Peyer's patch (tissue), 4 donors: ENCODE measurements at regions not wholly inside any gene's neighbourhood (a gene's known extent, or its start where the extent isn't known, plus 50 kb on each side); places are given as distances from the start of the nearest gene placed in this dataset.

Experiments used
- POLR2A ChIP-seq, 2 donors: fragments of 450-650 bp; IDR thresholded peaks; one replicate each; pipeline ENCODE4 v1.5.1; 2017; ENCODE audit warnings: antibody characterized with exemption in 2 of 2, mild to moderate bottlenecking in 2 of 2, moderate library complexity in 2 of 2
- TF ChIP-seq, protein P1 (sequence below), 6 experiments: fragments of 450-650 bp in 4 of 6; fragments of 200-600 bp in 2 of 6; sonication (generic) in 1 of 6; IDR thresholded peaks; one replicate each; pipeline ENCODE4 v1.5.1; 2017 to 2019; ENCODE audit warnings: antibody characterized with exemption in 6 of 6, mild to moderate bottlenecking in 3 of 6, moderate library complexity in 1 of 6

GRCh38 chr11:109968781-109969180 is 124.4 kb upstream of the ZC3H12C start:
- TF ChIP-seq, protein P1, sequence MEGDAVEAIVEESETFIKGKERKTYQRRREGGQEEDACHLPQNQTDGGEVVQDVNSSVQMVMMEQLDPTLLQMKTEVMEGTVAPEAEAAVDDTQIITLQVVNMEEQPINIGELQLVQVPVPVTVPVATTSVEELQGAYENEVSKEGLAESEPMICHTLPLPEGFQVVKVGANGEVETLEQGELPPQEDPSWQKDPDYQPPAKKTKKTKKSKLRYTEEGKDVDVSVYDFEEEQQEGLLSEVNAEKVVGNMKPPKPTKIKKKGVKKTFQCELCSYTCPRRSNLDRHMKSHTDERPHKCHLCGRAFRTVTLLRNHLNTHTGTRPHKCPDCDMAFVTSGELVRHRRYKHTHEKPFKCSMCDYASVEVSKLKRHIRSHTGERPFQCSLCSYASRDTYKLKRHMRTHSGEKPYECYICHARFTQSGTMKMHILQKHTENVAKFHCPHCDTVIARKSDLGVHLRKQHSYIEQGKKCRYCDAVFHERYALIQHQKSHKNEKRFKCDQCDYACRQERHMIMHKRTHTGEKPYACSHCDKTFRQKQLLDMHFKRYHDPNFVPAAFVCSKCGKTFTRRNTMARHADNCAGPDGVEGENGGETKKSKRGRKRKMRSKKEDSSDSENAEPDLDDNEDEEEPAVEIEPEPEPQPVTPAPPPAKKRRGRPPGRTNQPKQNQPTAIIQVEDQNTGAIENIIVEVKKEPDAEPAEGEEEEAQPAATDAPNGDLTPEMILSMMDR (IDR thresholded peaks at IDR 0.05), result no peak
- TF ChIP-seq POLR2A (IDR thresholded peaks at IDR 0.05), result no peak
